ENCODE measurements at regions not wholly inside any gene's neighbourhood (a gene's known extent, or its start where the extent isn't known, plus 50 kb on each side); places are given as distances from the start of the nearest gene placed in this dataset.

DNA sequence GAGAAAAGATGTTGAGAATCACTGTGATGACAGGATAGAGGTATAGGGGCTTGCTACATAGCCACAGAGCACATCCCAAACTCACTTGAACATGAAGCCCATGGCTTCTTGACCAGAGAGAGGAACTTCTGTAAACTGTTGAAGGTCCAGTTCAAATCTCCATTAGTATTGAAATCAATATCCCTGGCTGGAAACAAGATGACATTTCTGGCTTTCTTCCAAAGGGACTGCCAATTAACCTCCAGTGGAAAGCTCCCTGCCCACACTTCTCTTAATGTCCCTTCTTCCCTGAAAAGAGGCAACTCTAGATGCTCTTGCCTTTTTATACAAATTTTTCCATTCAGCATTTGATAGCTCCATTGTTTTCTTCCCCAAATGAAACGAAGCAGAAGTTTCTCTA is 612.1 kb downstream of the EBF1 start:
- no peak for DNase-seq
- Histone ChIP-seq H3K4me1 (ENCODE audit: low read length) (no peaks in the 10 kb centered on the region), H3K36me3 (ENCODE audit: insufficient read depth, low read length) (no peaks in the 10 kb centered on the region), H3K4me3 (ENCODE audit: low read length) (no peak overlapping the region), H3K9ac (ENCODE audit: low read length) (no peak overlapping the region), H3K4me2 (ENCODE audit: low read depth, low read length, poor library complexity, severe bottlenecking) (no peak overlapping the region), H3K27me3 (ENCODE audit: low read length) (no peaks in the 10 kb centered on the region), H3K27ac (ENCODE audit: low read length) (no peak overlapping the region), H3K9me2 (replicated peaks; ENCODE audit: insufficient read depth, low read length) (no peaks in the 10 kb centered on the region), H3K79me2 (ENCODE audit: low read length) (no peaks in the 10 kb centered on the region), H3K9me3 (ENCODE audit: low read length) (no peaks in the 10 kb centered on the region), H4K20me1 (ENCODE audit: insufficient read depth, low read depth, low read length) (no peaks in the 10 kb centered on the region), H2AFZ (ENCODE audit: low read length) (no peak overlapping the region)

DNA sequence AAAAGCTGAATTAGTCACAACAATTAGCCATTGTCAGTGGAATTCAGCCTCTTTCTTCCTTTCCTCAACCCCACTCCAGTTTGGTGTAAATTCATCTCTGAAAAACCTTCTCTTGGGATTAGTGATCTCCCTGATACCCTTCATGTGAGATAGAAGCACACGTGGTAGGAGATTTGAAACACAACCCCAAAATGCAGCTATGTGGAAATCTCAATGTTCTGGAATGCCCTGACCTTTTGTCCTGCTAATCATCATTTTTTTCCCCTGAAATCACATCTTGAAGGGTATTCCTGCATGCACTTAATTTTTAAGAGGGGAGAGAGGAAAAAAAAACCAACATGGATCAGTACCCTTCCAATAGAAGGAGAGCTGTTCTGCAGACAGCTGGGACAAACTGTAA is 612.6 kb downstream of the EBF1 start:
- Histone ChIP-seq H2AFZ (ENCODE audit: low read length) (no peak overlapping the region), H3K9me2 (replicated peaks; ENCODE audit: insufficient read depth, low read length) (no peaks in the 10 kb centered on the region)

GRCh38 chr5:158486566-158486965 is 613.1 kb downstream of the EBF1 start:
- no peak overlapping the region for H3K27ac ChIP-seq (ENCODE audit: low read length)
- no peak overlapping the region for H2AFZ ChIP-seq (ENCODE audit: low read length)
- no peak overlapping the region for H3K4me3 ChIP-seq (ENCODE audit: low read length)
- H3K79me2 ChIP-seq (ENCODE audit: low read length) = no peaks in the 10 kb centered on the region
- no peaks in the 10 kb centered on the region for H3K36me3 ChIP-seq (ENCODE audit: insufficient read depth, low read length)
- H3K4me1 ChIP-seq (ENCODE audit: low read length) = no peaks in the 10 kb centered on the region
- no peaks in the 10 kb centered on the region for H3K9me3 ChIP-seq (ENCODE audit: low read length)
- H4K20me1 ChIP-seq (ENCODE audit: insufficient read depth, low read depth, low read length) = no peaks in the 10 kb centered on the region
- H3K27me3 ChIP-seq (ENCODE audit: low read length) = no peaks in the 10 kb centered on the region
- no peak overlapping the region for H3K9ac ChIP-seq (ENCODE audit: low read length)
- H3K4me2 ChIP-seq (ENCODE audit: low read depth, low read length, poor library complexity, severe bottlenecking) = no peak overlapping the region
- DNase-seq = no peak
- H3K9me2 ChIP-seq (replicated peaks; ENCODE audit: insufficient read depth, low read length) = no peaks in the 10 kb centered on the region

More for the DNA sequence above, 612.6 kb downstream of the EBF1 start:
- Histone ChIP-seq H3K79me2 (ENCODE audit: low read length) (no peaks in the 10 kb centered on the region), H3K9me3 (ENCODE audit: low read length) (no peaks in the 10 kb centered on the region), H3K27me3 (ENCODE audit: low read length) (no peaks in the 10 kb centered on the region), H4K20me1 (ENCODE audit: insufficient read depth, low read depth, low read length) (no peaks in the 10 kb centered on the region), H3K4me3 (ENCODE audit: low read length) (no peak overlapping the region), H3K36me3 (ENCODE audit: insufficient read depth, low read length) (no peaks in the 10 kb centered on the region), H3K27ac (ENCODE audit: low read length) (no peak overlapping the region), H3K4me2 (ENCODE audit: low read depth, low read length, poor library complexity, severe bottlenecking) (no peak overlapping the region), H3K4me1 (ENCODE audit: low read length) (no peaks in the 10 kb centered on the region), H3K9ac (ENCODE audit: low read length) (no peak overlapping the region)
- no peak for DNase-seq

- Histone ChIP-seq H3K79me2 (ENCODE audit: low read length) (no peaks in the 10 kb centered on the region), H4K20me1 (ENCODE audit: insufficient read depth, low read depth, low read length) (no peaks in the 10 kb centered on the region), H3K4me1 (ENCODE audit: low read length) (no peaks in the 10 kb centered on the region), H3K4me2 (ENCODE audit: low read depth, low read length, poor library complexity, severe bottlenecking) (no peak overlapping the region), H2AFZ (ENCODE audit: low read length) (no peak overlapping the region), H3K27ac (ENCODE audit: low read length) (no peak overlapping the region), H3K4me3 (ENCODE audit: low read length) (no peak overlapping the region), H3K27me3 (ENCODE audit: low read length) (no peaks in the 10 kb centered on the region), H3K9ac (ENCODE audit: low read length) (no peak overlapping the region), H3K9me3 (ENCODE audit: low read length) (no peaks in the 10 kb centered on the region), H3K36me3 (ENCODE audit: insufficient read depth, low read length) (no peaks in the 10 kb centered on the region), H3K9me2 (replicated peaks; ENCODE audit: insufficient read depth, low read length) (no peaks in the 10 kb centered on the region)
- DNase-seq = no peak
These were observed 614.1 kb downstream of the EBF1 start for GRCh38 chr5:158485604-158486081.

GRCh38 chr5:158485047-158485446 is 614.7 kb downstream of the EBF1 start:
- no peak for DNase-seq
- no peaks in the 10 kb centered on the region for H3K9me2 ChIP-seq (replicated peaks; ENCODE audit: insufficient read depth, low read length)
- H2AFZ ChIP-seq (ENCODE audit: low read length) = no peak overlapping the region
- H4K20me1 ChIP-seq (ENCODE audit: insufficient read depth, low read depth, low read length) = no peaks in the 10 kb centered on the region
- H3K27me3 ChIP-seq (ENCODE audit: low read length) = no peaks in the 10 kb centered on the region
- no peak overlapping the region for H3K27ac ChIP-seq (ENCODE audit: low read length)
- no peaks in the 10 kb centered on the region for H3K9me3 ChIP-seq (ENCODE audit: low read length)
- H3K36me3 ChIP-seq (ENCODE audit: insufficient read depth, low read length) = no peaks in the 10 kb centered on the region
- H3K4me1 ChIP-seq (ENCODE audit: low read length) = no peaks in the 10 kb centered on the region
- no peak overlapping the region for H3K4me3 ChIP-seq (ENCODE audit: low read length)
- H3K9ac ChIP-seq (ENCODE audit: low read length) = no peak overlapping the region
- H3K4me2 ChIP-seq (ENCODE audit: low read depth, low read length, poor library complexity, severe bottlenecking) = no peak overlapping the region
- no peaks in the 10 kb centered on the region for H3K79me2 ChIP-seq (ENCODE audit: low read length)

DNA sequence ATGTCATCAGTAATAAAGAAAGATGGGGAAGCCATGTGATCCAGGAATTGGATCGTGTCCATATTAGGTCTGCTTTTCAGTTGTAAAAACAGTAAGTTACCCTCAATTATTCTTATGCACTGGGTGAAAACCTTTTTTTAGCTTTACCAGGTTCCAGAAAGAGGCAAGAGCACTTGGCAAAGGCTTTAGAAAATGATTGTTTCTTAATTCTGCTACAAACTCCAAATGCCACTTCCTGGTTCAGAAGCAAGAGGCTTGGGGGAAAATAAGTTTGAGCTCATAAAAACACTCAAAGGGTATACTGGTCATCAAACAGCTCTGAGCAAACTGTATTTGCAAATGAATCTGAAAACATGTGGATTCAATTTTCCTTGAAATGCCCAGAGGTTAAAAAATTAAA is 615.6 kb downstream of the EBF1 start:
- no peak overlapping the region for H3K4me3 ChIP-seq (ENCODE audit: low read length)
- H3K9me2 ChIP-seq (replicated peaks; ENCODE audit: insufficient read depth, low read length) = no peaks in the 10 kb centered on the region
- H3K4me1 ChIP-seq (ENCODE audit: low read length) = no peaks in the 10 kb centered on the region
- H3K79me2 ChIP-seq (ENCODE audit: low read length) = no peaks in the 10 kb centered on the region
- no peak overlapping the region for H3K4me2 ChIP-seq (ENCODE audit: low read depth, low read length, poor library complexity, severe bottlenecking)
- H3K9ac ChIP-seq (ENCODE audit: low read length) = no peak overlapping the region
- no peaks in the 10 kb centered on the region for H3K27me3 ChIP-seq (ENCODE audit: low read length)
- H3K9me3 ChIP-seq (ENCODE audit: low read length) = no peaks in the 10 kb centered on the region
- H2AFZ ChIP-seq (ENCODE audit: low read length) = no peak overlapping the region
- no peak overlapping the region for H3K27ac ChIP-seq (ENCODE audit: low read length)
- H4K20me1 ChIP-seq (ENCODE audit: insufficient read depth, low read depth, low read length) = no peaks in the 10 kb centered on the region
- no peaks in the 10 kb centered on the region for H3K36me3 ChIP-seq (ENCODE audit: insufficient read depth, low read length)
- DNase-seq = no peak

GRCh38 chr5:158483281-158483860 is 616.3 kb downstream of the EBF1 start:
- Histone ChIP-seq H3K4me3 (ENCODE audit: low read length) (no peak overlapping the region), H4K20me1 (ENCODE audit: insufficient read depth, low read depth, low read length) (no peaks in the 10 kb centered on the region), H3K9ac (ENCODE audit: low read length) (no peak overlapping the region), H3K9me2 (replicated peaks; ENCODE audit: insufficient read depth, low read length) (no peaks in the 10 kb centered on the region), H2AFZ (ENCODE audit: low read length) (no peak overlapping the region), H3K27ac (ENCODE audit: low read length) (no peak overlapping the region), H3K79me2 (ENCODE audit: low read length) (no peaks in the 10 kb centered on the region), H3K9me3 (ENCODE audit: low read length) (no peaks in the 10 kb centered on the region), H3K4me2 (ENCODE audit: low read depth, low read length, poor library complexity, severe bottlenecking) (no peak overlapping the region), H3K27me3 (ENCODE audit: low read length) (no peaks in the 10 kb centered on the region), H3K4me1 (ENCODE audit: low read length) (no peaks in the 10 kb centered on the region), H3K36me3 (ENCODE audit: insufficient read depth, low read length) (no peaks in the 10 kb centered on the region)
- DNase-seq = no peak

DNA sequence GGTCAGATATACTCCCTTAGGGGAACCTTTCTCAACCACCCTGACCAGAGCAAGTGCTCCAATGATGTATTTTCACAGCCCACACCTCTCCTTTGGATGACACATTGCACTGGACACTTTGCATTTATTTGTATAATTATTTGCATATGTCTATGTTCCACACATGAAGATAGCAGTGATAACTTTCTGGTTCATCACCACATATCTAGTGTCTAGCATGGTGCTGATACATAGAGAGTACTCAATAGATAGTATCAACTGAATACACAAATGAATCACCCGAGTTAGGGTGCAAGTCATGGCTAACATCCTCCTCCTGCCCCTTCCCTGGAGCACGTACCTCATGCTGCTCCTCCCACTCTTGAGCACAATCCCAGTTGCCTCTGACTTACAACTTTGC is 617.6 kb downstream of the EBF1 start:
- no peaks in the 10 kb centered on the region for H3K79me2 ChIP-seq (ENCODE audit: low read length)
- no peaks in the 10 kb centered on the region for H3K9me3 ChIP-seq (ENCODE audit: low read length)
- no peaks in the 10 kb centered on the region for H3K36me3 ChIP-seq (ENCODE audit: insufficient read depth, low read length)
- H4K20me1 ChIP-seq (ENCODE audit: insufficient read depth, low read depth, low read length) = no peaks in the 10 kb centered on the region
- H3K27me3 ChIP-seq (ENCODE audit: low read length) = no peaks in the 10 kb centered on the region
- no peaks in the 10 kb centered on the region for H3K9me2 ChIP-seq (replicated peaks; ENCODE audit: insufficient read depth, low read length)
- DNase-seq = no peak
- no peaks in the 10 kb centered on the region for H3K4me1 ChIP-seq (ENCODE audit: low read length)
- H3K9ac ChIP-seq (ENCODE audit: low read length) = no peak overlapping the region
- no peak overlapping the region for H3K4me3 ChIP-seq (ENCODE audit: low read length)
- no peak overlapping the region for H3K27ac ChIP-seq (ENCODE audit: low read length)
- no peak overlapping the region for H2AFZ ChIP-seq (ENCODE audit: low read length)
- H3K4me2 ChIP-seq (ENCODE audit: low read depth, low read length, poor library complexity, severe bottlenecking) = no peak overlapping the region

DNA sequence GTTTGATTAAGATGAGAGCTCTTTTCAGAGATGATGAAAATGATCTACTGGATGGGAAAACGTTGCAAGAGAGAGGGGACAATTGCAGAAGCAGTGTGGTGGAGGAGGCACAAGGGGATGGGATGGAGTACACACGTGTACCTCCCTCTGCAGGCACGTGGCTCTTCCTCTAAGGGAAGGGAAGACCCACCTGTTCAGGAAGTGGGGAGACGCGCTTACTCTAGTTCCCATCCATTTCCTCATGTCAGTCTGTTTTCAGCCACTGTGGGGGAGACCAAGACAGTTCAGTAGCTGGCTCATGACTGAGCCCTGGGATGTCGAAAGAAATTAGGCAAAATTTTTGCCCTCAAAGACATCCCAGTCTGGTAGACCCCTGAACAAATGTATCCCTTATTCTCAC is 619.2 kb upstream of the CLINT1 start:
- no peak for DNase-seq
- Histone ChIP-seq H3K27me3 (ENCODE audit: low read length) (no peaks in the 10 kb centered on the region), H3K9ac (ENCODE audit: low read length) (no peak overlapping the region), H3K4me2 (ENCODE audit: low read depth, low read length, poor library complexity, severe bottlenecking) (no peak overlapping the region), H3K79me2 (ENCODE audit: low read length) (no peaks in the 10 kb centered on the region), H2AFZ (ENCODE audit: low read length) (no peak overlapping the region), H4K20me1 (ENCODE audit: insufficient read depth, low read depth, low read length) (no peaks in the 10 kb centered on the region), H3K4me3 (ENCODE audit: low read length) (no peak overlapping the region), H3K36me3 (ENCODE audit: insufficient read depth, low read length) (no peaks in the 10 kb centered on the region), H3K9me2 (replicated peaks; ENCODE audit: insufficient read depth, low read length) (no peaks in the 10 kb centered on the region), H3K4me1 (ENCODE audit: low read length) (no peaks in the 10 kb centered on the region), H3K9me3 (ENCODE audit: low read length) (no peaks in the 10 kb centered on the region), H3K27ac (ENCODE audit: low read length) (no peak overlapping the region)
